Panc1 (cell line): ENCODE measurements at regions not wholly inside any gene's neighbourhood (a gene's known extent, or its start where the extent isn't known, plus 50 kb on each side); places are given as distances from the start of the nearest gene placed in this dataset.

Source experiments
- ATAC-seq: fragments of 200-7000 bp; cut with Tn5 transposase; 2 replicates; pipeline ENCODE4 v1.9.1; 2020; ENCODE audit warnings: mild to moderate bottlenecking, moderate library complexity
- BruUV-seq: library from RNA; stranded (reverse); fragments of 400-500 nt; replicated peaks from 2 replicates; lab custom pipeline; 2021; lab: Mats Ljungman, UMichigan
- CTCF ChIA-PET: fragments of 300-600 bp; sonication (Branson Sonifier 250); formaldehyde crosslinking; loops from one replicate; lab custom pipeline; 2022; ENCODE audit warnings: antibody characterized with exemption; lab: Charles Lee
- POLR2A ChIA-PET: fragments of 300-600 bp; sonication (Branson Sonifier 250); formaldehyde crosslinking; loops from one replicate; lab custom pipeline; 2022; ENCODE audit warnings: antibody characterized with exemption; lab: Charles Lee
- DNase-seq: peaks from one replicate; pipeline ENCODE4 v3.0.0-alpha.2; 2010; ENCODE audit warnings: low read depth, low spot score
- H3K27ac ChIP-seq: 2 replicates; pipeline ENCODE4 v1.5.1; 2011; ENCODE audit warnings: mild to moderate bottlenecking, low read length, inconsistent platforms
- H3K27me3 ChIP-seq: fragments of 200-500 bp; sonication (Bioruptor generic); 2 replicates; pipeline ENCODE4 v1.6.0; 2014; ENCODE audit warnings: low read length, inconsistent platforms; ENCODE audit not compliant: control insufficient read depth, insufficient read depth
- H3K36me3 ChIP-seq: fragments of 200-500 bp; sonication (Bioruptor generic); 2 replicates; pipeline ENCODE4 v1.5.1; 2014; ENCODE audit warnings: inconsistent platforms, mild to moderate bottlenecking, low read length, moderate library complexity; ENCODE audit not compliant: control insufficient read depth, insufficient read depth
- H3K4me1 ChIP-seq: 2 replicates; pipeline ENCODE4 v1.5.1; 2011; ENCODE audit warnings: inconsistent platforms, mild to moderate bottlenecking, low read length, moderate library complexity; ENCODE audit not compliant: control insufficient read depth, insufficient read depth
- H3K4me3 ChIP-seq, 2 experiments: 2 replicates each; pipeline ENCODE4 v1.5.1; 2011 to 2012; ENCODE audit warnings: low read depth in 2 of 2, low read length in 2 of 2, mild to moderate bottlenecking in 2 of 2, inconsistent platforms in 1 of 2, moderate library complexity in 1 of 2
- H3K9me3 ChIP-seq: fragments of 200-500 bp; sonication (Bioruptor generic); 2 replicates; pipeline ENCODE4 v1.5.1; 2014; ENCODE audit warnings: low read depth, mild to moderate bottlenecking, inconsistent platforms, low read length, moderate library complexity; ENCODE audit not compliant: control insufficient read depth, insufficient read depth
- POLR2AphosphoS5 ChIP-seq: IDR thresholded peaks from 2 replicates; pipeline ENCODE4 v1.6.1; 2012; ENCODE audit warnings: mild to moderate bottlenecking, low read depth, low read length, moderate library complexity
- REST ChIP-seq, 2 experiments: IDR thresholded peaks; 2 replicates each; pipeline ENCODE4 v1.6.1; 2011 to 2012; ENCODE audit warnings: low read depth in 2 of 2, control low read depth in 1 of 2, low read length in 1 of 2, mild to moderate bottlenecking in 1 of 2, moderate library complexity in 1 of 2; ENCODE audit not compliant: insufficient read depth in 1 of 2
- SIN3A ChIP-seq: IDR thresholded peaks from 2 replicates; pipeline ENCODE4 v1.6.1; 2012; ENCODE audit warnings: low read depth, mild to moderate bottlenecking, low read length, moderate library complexity, borderline replicate concordance; ENCODE audit not compliant: insufficient read depth
- TCF7L2 ChIP-seq: IDR thresholded peaks from 2 replicates; pipeline ENCODE4 v1.6.1; 2011; ENCODE audit warnings: mild to moderate bottlenecking, low read depth, low read length, inconsistent platforms
- in situ Hi-C: cut with HindIII; loops from 2 replicates; pipeline ENCODE4 v1.10.0; 2016; ENCODE audit warnings: low sequenced_read_pairs, low pct_unique_long_range_greater_than_20kb
- intact Hi-C: fragments of 100-400 bp; cut with micrococcal nuclease; formaldehyde crosslinking; loops from one replicate; pipeline ENCODE4 v1.10.0; 2022; ENCODE audit not compliant: unreplicated experiment
- TF ChIP-seq, protein P1 (sequence below): fragments of 450-650 bp; IDR thresholded peaks from 2 replicates; pipeline ENCODE4 v1.5.1; 2017; ENCODE audit warnings: mild to moderate bottlenecking

- Histone ChIP-seq H3K4me3 (no peak overlapping the region), H3K9me3 (no peaks in the 10 kb centered on the region), H3K27me3 (no peaks in the 10 kb centered on the region), H3K36me3 (no peaks in the 10 kb centered on the region), H3K27ac (no peak overlapping the region), H3K4me1 (no peaks in the 10 kb centered on the region)
- TF ChIP-seq, protein P1, sequence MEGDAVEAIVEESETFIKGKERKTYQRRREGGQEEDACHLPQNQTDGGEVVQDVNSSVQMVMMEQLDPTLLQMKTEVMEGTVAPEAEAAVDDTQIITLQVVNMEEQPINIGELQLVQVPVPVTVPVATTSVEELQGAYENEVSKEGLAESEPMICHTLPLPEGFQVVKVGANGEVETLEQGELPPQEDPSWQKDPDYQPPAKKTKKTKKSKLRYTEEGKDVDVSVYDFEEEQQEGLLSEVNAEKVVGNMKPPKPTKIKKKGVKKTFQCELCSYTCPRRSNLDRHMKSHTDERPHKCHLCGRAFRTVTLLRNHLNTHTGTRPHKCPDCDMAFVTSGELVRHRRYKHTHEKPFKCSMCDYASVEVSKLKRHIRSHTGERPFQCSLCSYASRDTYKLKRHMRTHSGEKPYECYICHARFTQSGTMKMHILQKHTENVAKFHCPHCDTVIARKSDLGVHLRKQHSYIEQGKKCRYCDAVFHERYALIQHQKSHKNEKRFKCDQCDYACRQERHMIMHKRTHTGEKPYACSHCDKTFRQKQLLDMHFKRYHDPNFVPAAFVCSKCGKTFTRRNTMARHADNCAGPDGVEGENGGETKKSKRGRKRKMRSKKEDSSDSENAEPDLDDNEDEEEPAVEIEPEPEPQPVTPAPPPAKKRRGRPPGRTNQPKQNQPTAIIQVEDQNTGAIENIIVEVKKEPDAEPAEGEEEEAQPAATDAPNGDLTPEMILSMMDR: no peak
- no peak for TF ChIP-seq TCF7L2
- TF ChIP-seq POLR2AphosphoS5: no peak
- no peak for TF ChIP-seq REST (IDR thresholded peaks at IDR 0.05; ENCODE audit: insufficient read depth in 1 of 2, low read depth in 2 of 2, low read length in 1 of 2)
- TF ChIP-seq SIN3A: no peak
- intact Hi-C loops: no loop called here
- no peak for ATAC-seq
- CTCF ChIA-PET: no interaction called here
- in situ Hi-C loops: no loop called here
- no TSS peak for BruUV-seq
- POLR2A ChIA-PET: no interaction called here
- DNase-seq: no peak
Observed at GRCh38 chr15:29348336-29348914, 78.8 kb upstream of the NSMCE3 start.

DNA sequence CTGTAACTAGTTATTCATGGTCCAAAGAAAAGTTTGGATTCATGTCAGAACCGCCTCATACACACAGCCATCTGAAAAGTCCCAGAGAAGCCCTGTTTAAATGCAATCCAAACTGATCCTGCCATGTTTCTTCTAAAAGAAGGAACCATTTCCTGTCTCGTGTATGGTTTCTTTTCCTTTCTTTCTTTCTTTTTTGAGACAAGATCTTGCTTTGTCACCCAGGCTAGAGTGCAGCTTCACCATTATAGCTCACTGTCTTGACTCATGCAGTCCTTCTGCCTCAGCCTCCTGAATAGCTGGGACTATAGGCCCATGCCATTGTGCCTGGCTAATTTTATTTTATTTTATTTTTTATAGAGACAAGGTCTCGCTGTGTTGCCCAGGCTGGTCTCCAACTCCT is 77.4 kb upstream of the NSMCE3 start:
- H3K27ac ChIP-seq: no peak overlapping the region
- in situ Hi-C loops: no loop called here
- no peak overlapping the region for H3K4me3 ChIP-seq
- H3K4me1 ChIP-seq: no peaks in the 10 kb centered on the region
- intact Hi-C loops: no loop called here
- TF ChIP-seq TCF7L2 (no peak), POLR2AphosphoS5 (no peak), REST (IDR thresholded peaks at IDR 0.05; ENCODE audit: insufficient read depth in 1 of 2, low read depth in 2 of 2, low read length in 1 of 2) (no peak), SIN3A (no peak)
- ChIA-PET POLR2A (interaction anchor here (0.7 kb wide), 1 partner anchor 9 kb away, joined by 4 read pairs; no protein-coding TSS in a partner anchor), CTCF (no interaction called here)
- H3K27me3 ChIP-seq: no peaks in the 10 kb centered on the region
- no TSS peak for BruUV-seq
- no peak for DNase-seq
- no peak for ATAC-seq
- no peaks in the 10 kb centered on the region for H3K36me3 ChIP-seq
- no peaks in the 10 kb centered on the region for H3K9me3 ChIP-seq
